ENCODE measurements at regions not wholly inside any gene's neighbourhood (a gene's known extent, or its start where the extent isn't known, plus 50 kb on each side); places are given as distances from the start of the nearest gene placed in this dataset.

- Mint-ChIP-seq H3K36me3 (ENCODE audit: low read depth) (no peaks in the 10 kb centered on the region), H3K4me3 (no peak overlapping the region), H3K27me3 (ENCODE audit: low read depth) (peaks cover 7% of the 10 kb centered on the region), H3K9me3 (peaks cover 15% of the 10 kb centered on the region), H3K4me1 (peaks cover 21% of the 10 kb centered on the region), H3K27ac (no peak overlapping the region)
- TF ChIP-seq CTCF (IDR thresholded peaks at IDR 0.05; ENCODE audit: unreplicated experiment in 3 of 3), result no peak
Observed at GRCh38 chrX:10798041-10798440, 177.7 kb upstream of the MID1 start.

- no peak for TF ChIP-seq CTCF (IDR thresholded peaks at IDR 0.05; ENCODE audit: unreplicated experiment in 3 of 3)
- peaks cover 24% of the 10 kb centered on the region for H3K9me3 Mint-ChIP-seq
- no peak overlapping the region for H3K4me3 Mint-ChIP-seq
- H3K36me3 Mint-ChIP-seq (ENCODE audit: low read depth), result no peaks in the 10 kb centered on the region
- no peak overlapping the region for H3K27ac Mint-ChIP-seq
- H3K27me3 Mint-ChIP-seq (ENCODE audit: low read depth), result peaks cover 7% of the 10 kb centered on the region
- no peaks in the 10 kb centered on the region for H3K4me1 Mint-ChIP-seq
Observed at GRCh38 chrX:10800796-10801195, 180.4 kb upstream of the MID1 start.

- H3K4me3 Mint-ChIP-seq, result no peak overlapping the region
- TF ChIP-seq CTCF (IDR thresholded peaks at IDR 0.05; ENCODE audit: unreplicated experiment in 3 of 3), result no peak
Observed at GRCh38 chrX:10811111-10811510, 190.7 kb upstream of the MID1 start.

GRCh38 chrX:10813761-10814160, 193.4 kb upstream of the MID1 start:
- Mint-ChIP-seq H3K9me3 (peaks cover 13% of the 10 kb centered on the region), H3K36me3 (ENCODE audit: low read depth) (peaks cover 3% of the 10 kb centered on the region), H3K27me3 (ENCODE audit: low read depth) (no peaks in the 10 kb centered on the region), H3K27ac (no peak overlapping the region), H3K4me1 (no peaks in the 10 kb centered on the region), H3K4me3 (no peak overlapping the region)
- no peak for TF ChIP-seq CTCF (IDR thresholded peaks at IDR 0.05; ENCODE audit: unreplicated experiment in 3 of 3)

More at GRCh38 chrX:10811111-10811510, 190.7 kb upstream of the MID1 start:
- H3K27ac Mint-ChIP-seq, result no peak overlapping the region
- peaks cover 3% of the 10 kb centered on the region for H3K36me3 Mint-ChIP-seq (ENCODE audit: low read depth)
- H3K27me3 Mint-ChIP-seq (ENCODE audit: low read depth), result no peaks in the 10 kb centered on the region
- no peaks in the 10 kb centered on the region for H3K4me1 Mint-ChIP-seq
- peaks cover 23% of the 10 kb centered on the region for H3K9me3 Mint-ChIP-seq

GRCh38 chrX:10818651-10819050, 198.3 kb upstream of the MID1 start:
- Mint-ChIP-seq H3K27me3 (ENCODE audit: low read depth) (no peaks in the 10 kb centered on the region), H3K36me3 (ENCODE audit: low read depth) (no peaks in the 10 kb centered on the region), H3K4me1 (peaks cover 15% of the 10 kb centered on the region), H3K9me3 (no peaks in the 10 kb centered on the region), H3K4me3 (no peak overlapping the region), H3K27ac (no peak overlapping the region)
- TF ChIP-seq CTCF (IDR thresholded peaks at IDR 0.05; ENCODE audit: unreplicated experiment in 3 of 3), result no peak

GRCh38 chrX:10819973-10820372, 199.6 kb upstream of the MID1 start:
- Mint-ChIP-seq H3K4me1 (peaks cover 23% of the 10 kb centered on the region), H3K36me3 (ENCODE audit: low read depth) (no peaks in the 10 kb centered on the region), H3K27me3 (ENCODE audit: low read depth) (no peaks in the 10 kb centered on the region), H3K4me3 (no peak overlapping the region), H3K9me3 (no peaks in the 10 kb centered on the region), H3K27ac (no peak overlapping the region)
- no peak for TF ChIP-seq CTCF (IDR thresholded peaks at IDR 0.05; ENCODE audit: unreplicated experiment in 3 of 3)

All from nephron (organoid).